A673 (cell line): ENCODE measurements at regions not wholly inside any gene's neighbourhood (a gene's known extent, or its start where the extent isn't known, plus 50 kb on each side); places are given as distances from the start of the nearest gene placed in this dataset.

Source experiments
- BruUV-seq: library from RNA; stranded (reverse); fragments of 400-500 nt; replicated peaks from 2 replicates; lab custom pipeline; 2021; lab: Mats Ljungman, UMichigan
- CTCF ChIA-PET: fragments of 300-600 bp; sonication (Branson Sonifier 250); formaldehyde crosslinking; loops from one replicate; lab custom pipeline; 2022; ENCODE audit warnings: antibody characterized with exemption; lab: Charles Lee
- POLR2A ChIA-PET: fragments of 300-600 bp; sonication (Branson Sonifier 250); formaldehyde crosslinking; loops from one replicate; lab custom pipeline; 2022; ENCODE audit warnings: antibody characterized with exemption; ENCODE audit not compliant: low non-redundant PET; lab: Charles Lee
- DNase-seq: peaks from one replicate; pipeline ENCODE4 v3.0.0-alpha.2; 2015; ENCODE audit warnings: low spot score
- H3K27ac ChIP-seq: fragments of 200-600 bp; sonication (generic); 2 replicates; pipeline ENCODE4 v1.5.1; 2016; ENCODE audit warnings: mixed run types, low read depth, mild to moderate bottlenecking, mixed read lengths, antibody characterized with exemption, low read length; ENCODE audit not compliant: poor library complexity, severe bottlenecking
- H3K27me3 ChIP-seq: fragments of 200-600 bp; sonication (generic); replicated peaks from 2 replicates; pipeline ENCODE4 v1.6.1; 2017; ENCODE audit warnings: mixed run types, low read depth, mild to moderate bottlenecking, mixed read lengths, antibody characterized with exemption, low read length; ENCODE audit not compliant: insufficient read depth, poor library complexity
- H3K36me3 ChIP-seq: fragments of 200-600 bp; sonication (generic); 2 replicates; pipeline ENCODE4 v1.6.1; 2016; ENCODE audit warnings: mixed run types, mild to moderate bottlenecking, mixed read lengths, antibody characterized with exemption, low read length; ENCODE audit not compliant: insufficient read depth, poor library complexity, severe bottlenecking
- H3K4me1 ChIP-seq: fragments of 200-600 bp; sonication (generic); 2 replicates; pipeline ENCODE4 v1.6.1; 2017; ENCODE audit warnings: mixed run types, mild to moderate bottlenecking, mixed read lengths, antibody characterized with exemption, low read length; ENCODE audit not compliant: insufficient read depth, poor library complexity, severe bottlenecking
- H3K4me3 ChIP-seq: fragments of 200-600 bp; sonication (generic); 2 replicates; pipeline ENCODE4 v1.5.1; 2016; ENCODE audit warnings: low read depth, mixed run types, mild to moderate bottlenecking, mixed read lengths, low read length; ENCODE audit not compliant: poor library complexity, severe bottlenecking
- H3K9me3 ChIP-seq: fragments of 200-600 bp; sonication (generic); 2 replicates; pipeline ENCODE4 v1.6.1; 2016; ENCODE audit warnings: mixed run types, low read depth, mild to moderate bottlenecking, mixed read lengths, antibody characterized with exemption, low read length; ENCODE audit not compliant: poor library complexity, severe bottlenecking
- EZH2 ChIP-seq: fragments of 200-600 bp; sonication (generic); IDR thresholded peaks from 2 replicates; pipeline ENCODE4 v1.6.1; 2017; ENCODE audit warnings: borderline replicate concordance, low read depth, mild to moderate bottlenecking, mixed read lengths, antibody characterized with exemption, low read length; ENCODE audit not compliant: poor library complexity, severe bottlenecking
- intact Hi-C: fragments of 100-400 bp; cut with micrococcal nuclease; formaldehyde crosslinking; loops from one replicate; pipeline ENCODE4 v1.10.0; 2022; ENCODE audit not compliant: unreplicated experiment
- TF ChIP-seq, protein P1 (sequence below): fragments of 300-800, 200-600 bp; sonication (generic); conservative IDR thresholded peaks from 2 replicates; pipeline ENCODE4 v1.5.1; 2017; ENCODE audit warnings: low read depth, mild to moderate bottlenecking, antibody characterized with exemption, low read length, moderate library complexity, mixed read lengths

DNA sequence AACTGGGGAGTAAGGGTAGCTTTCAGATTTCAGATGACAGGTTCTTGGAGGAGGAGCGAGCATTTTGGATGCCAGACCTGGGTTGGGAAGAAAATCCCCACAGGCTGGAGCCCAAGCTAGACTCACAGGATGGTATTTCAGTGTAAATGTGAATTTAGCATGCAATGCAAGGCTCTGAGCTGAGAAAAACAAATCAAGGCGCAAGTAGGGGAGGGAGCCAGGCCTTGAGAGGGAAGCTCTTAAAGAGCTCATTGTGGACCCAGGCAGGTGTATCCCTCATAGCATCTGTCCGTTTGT is 386.1 kb downstream of the MATN1 start:
- DNase-seq, result no peak
- TF ChIP-seq EZH2, result no peak
- TF ChIP-seq, protein P1, sequence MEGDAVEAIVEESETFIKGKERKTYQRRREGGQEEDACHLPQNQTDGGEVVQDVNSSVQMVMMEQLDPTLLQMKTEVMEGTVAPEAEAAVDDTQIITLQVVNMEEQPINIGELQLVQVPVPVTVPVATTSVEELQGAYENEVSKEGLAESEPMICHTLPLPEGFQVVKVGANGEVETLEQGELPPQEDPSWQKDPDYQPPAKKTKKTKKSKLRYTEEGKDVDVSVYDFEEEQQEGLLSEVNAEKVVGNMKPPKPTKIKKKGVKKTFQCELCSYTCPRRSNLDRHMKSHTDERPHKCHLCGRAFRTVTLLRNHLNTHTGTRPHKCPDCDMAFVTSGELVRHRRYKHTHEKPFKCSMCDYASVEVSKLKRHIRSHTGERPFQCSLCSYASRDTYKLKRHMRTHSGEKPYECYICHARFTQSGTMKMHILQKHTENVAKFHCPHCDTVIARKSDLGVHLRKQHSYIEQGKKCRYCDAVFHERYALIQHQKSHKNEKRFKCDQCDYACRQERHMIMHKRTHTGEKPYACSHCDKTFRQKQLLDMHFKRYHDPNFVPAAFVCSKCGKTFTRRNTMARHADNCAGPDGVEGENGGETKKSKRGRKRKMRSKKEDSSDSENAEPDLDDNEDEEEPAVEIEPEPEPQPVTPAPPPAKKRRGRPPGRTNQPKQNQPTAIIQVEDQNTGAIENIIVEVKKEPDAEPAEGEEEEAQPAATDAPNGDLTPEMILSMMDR, result no peak
- BruUV-seq, result no TSS peak
- no peaks in the 10 kb centered on the region for H3K9me3 ChIP-seq
- H3K27me3 ChIP-seq, result no peaks in the 10 kb centered on the region
- ChIA-PET CTCF (no interaction called here), POLR2A (no interaction called here)
- no peak overlapping the region for H3K27ac ChIP-seq
- peaks cover 7% of the 10 kb centered on the region for H3K4me1 ChIP-seq
- no peak overlapping the region for H3K4me3 ChIP-seq
- intact Hi-C loops, result no loop called here
- H3K36me3 ChIP-seq, result no peaks in the 10 kb centered on the region

- H3K4me1 ChIP-seq, result peaks cover 2% of the 10 kb centered on the region
- ChIA-PET POLR2A (no interaction called here), CTCF (no interaction called here)
- no peak overlapping the region for H3K4me3 ChIP-seq
- intact Hi-C loops, result no loop called here
- DNase-seq, result peak; percentile 52
- TF ChIP-seq EZH2, result no peak
- TF ChIP-seq, protein P1, result no peak
- no peak overlapping the region for H3K27ac ChIP-seq
- no TSS peak for BruUV-seq
- no peaks in the 10 kb centered on the region for H3K27me3 ChIP-seq
- no peaks in the 10 kb centered on the region for H3K36me3 ChIP-seq
- H3K9me3 ChIP-seq, result no peaks in the 10 kb centered on the region
Observed at GRCh38 chr1:30336550-30337323, 386.6 kb downstream of the MATN1 start.

DNA sequence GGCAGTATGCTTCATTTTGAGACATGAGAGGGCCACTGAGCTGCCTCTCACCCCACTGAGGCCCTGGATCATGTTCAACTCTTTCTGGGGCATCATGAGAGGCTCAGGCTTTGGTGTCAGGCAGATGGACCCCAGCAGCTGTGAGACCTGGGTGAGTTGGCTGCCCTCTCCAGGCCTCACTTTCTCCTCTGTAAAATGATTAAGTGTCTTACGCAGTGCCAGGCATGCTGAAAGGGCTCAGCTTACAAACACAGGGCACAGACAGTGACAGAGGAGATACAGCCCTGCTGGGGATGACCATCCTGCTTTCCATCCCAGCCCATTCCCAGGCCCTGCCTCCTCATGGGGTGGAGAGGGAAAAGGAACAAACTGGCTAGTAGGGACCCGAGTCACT is 387.4 kb downstream of the MATN1 start:
- TF ChIP-seq, protein P1, result no peak
- no peak for TF ChIP-seq EZH2

More for the DNA sequence above, 387.4 kb downstream of the MATN1 start:
- H3K9me3 ChIP-seq, result no peaks in the 10 kb centered on the region
- H3K27ac ChIP-seq, result no peak overlapping the region
- CTCF ChIA-PET, result no interaction called here
- H3K4me1 ChIP-seq, result no peaks in the 10 kb centered on the region
- no peak overlapping the region for H3K4me3 ChIP-seq
- intact Hi-C loops, result no loop called here
- no peaks in the 10 kb centered on the region for H3K36me3 ChIP-seq
- POLR2A ChIA-PET, result no interaction called here
- H3K27me3 ChIP-seq, result no peaks in the 10 kb centered on the region
- no TSS peak for BruUV-seq
- no peak for DNase-seq
